HUES48 (cell line): ENCODE measurements at regions not wholly inside any gene's neighbourhood (a gene's known extent, or its start where the extent isn't known, plus 50 kb on each side); places are given as distances from the start of the nearest gene placed in this dataset.

ENCODE experiments used
- H3K27ac ChIP-seq: one replicate; pipeline ENCODE4 v1.7.0; 2013; ENCODE audit warnings: low read depth, low read length, inconsistent platforms
- H3K27me3 ChIP-seq: 2 replicates; pipeline ENCODE4 v1.6.1; 2013; ENCODE audit warnings: mild to moderate bottlenecking, low read length; ENCODE audit not compliant: control insufficient read depth, insufficient read depth
- H3K36me3 ChIP-seq: 2 replicates; pipeline ENCODE4 v1.6.1; 2013; ENCODE audit warnings: low read length; ENCODE audit not compliant: control insufficient read depth, insufficient read depth
- H3K4me1 ChIP-seq: 2 replicates; pipeline ENCODE4 v1.6.1; 2013; ENCODE audit warnings: mild to moderate bottlenecking, low read length; ENCODE audit not compliant: control insufficient read depth, insufficient read depth
- H3K4me3 ChIP-seq: 2 replicates; pipeline ENCODE4 v1.5.1; 2013; ENCODE audit warnings: mild to moderate bottlenecking, low read depth, low read length
- H3K9ac ChIP-seq: 2 replicates; pipeline ENCODE4 v1.6.1; 2013; ENCODE audit warnings: mild to moderate bottlenecking, low read depth, low read length, moderate library complexity
- H3K9me3 ChIP-seq: 2 replicates; pipeline ENCODE4 v1.6.1; 2013; ENCODE audit warnings: low read length; ENCODE audit not compliant: control insufficient read depth, insufficient read depth

DNA sequence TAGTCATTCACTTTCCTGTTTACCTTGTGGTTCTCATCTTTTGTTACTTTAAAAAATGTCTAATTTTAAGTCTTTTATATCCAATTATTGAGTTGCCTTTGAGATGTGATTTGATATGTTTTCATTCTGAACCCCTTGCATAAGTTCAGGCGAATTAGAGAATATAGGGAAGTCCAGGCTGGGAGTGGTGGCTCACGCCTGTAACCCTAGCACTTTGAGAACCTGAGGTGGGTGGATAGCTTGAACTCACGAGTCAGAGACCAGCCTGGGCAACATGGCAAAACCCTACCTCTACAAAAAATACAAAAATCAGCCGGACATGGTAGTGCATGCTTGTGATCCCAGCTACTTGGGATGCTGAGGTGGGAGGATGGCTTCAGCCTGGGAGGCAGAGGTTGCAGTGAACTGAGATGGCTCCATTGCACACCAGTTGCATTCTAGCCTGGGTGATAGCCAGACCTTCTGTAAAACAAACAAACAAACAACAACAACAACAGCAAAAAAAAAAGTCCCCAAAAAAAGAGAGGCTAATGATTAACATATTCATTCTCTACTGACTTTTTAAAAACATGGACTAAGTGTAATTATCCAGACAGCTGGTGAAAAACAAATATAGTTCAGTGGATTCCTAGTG, 451.1 kb upstream of the RGS6 start:
- no peak overlapping the region for H3K4me3 ChIP-seq
- H3K9ac ChIP-seq = no peak overlapping the region
- H3K9me3 ChIP-seq = no peaks in the 10 kb centered on the region
- H3K27me3 ChIP-seq = no peaks in the 10 kb centered on the region
- H3K27ac ChIP-seq = no peak overlapping the region
- H3K36me3 ChIP-seq = no peaks in the 10 kb centered on the region
- H3K4me1 ChIP-seq = peaks cover 18% of the 10 kb centered on the region

DNA sequence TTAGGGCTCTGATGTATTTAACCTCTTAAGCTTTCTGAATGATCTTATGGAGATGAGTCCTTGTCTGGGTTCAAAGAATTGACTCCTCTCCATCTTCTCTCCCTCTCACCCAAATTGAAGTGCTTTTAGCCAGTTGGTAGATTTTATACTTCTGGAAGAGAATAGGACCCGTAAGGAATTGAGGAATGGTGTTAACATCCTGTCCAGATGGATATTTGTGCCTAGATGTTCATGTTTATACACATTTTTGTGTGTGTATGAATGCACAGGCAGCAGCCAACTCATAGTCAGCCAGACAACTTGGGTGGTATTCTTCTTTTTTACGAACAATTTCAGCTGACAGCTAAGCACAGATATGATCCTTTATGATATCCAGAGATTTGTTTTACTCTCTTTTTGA, 449.6 kb upstream of the RGS6 start:
- Histone ChIP-seq H3K36me3 (no peaks in the 10 kb centered on the region), H3K9me3 (no peaks in the 10 kb centered on the region), H3K4me3 (no peak overlapping the region), H3K9ac (no peak overlapping the region), H3K27me3 (no peaks in the 10 kb centered on the region), H3K4me1 (peaks cover 24% of the 10 kb centered on the region), H3K27ac (no peak overlapping the region)

DNA sequence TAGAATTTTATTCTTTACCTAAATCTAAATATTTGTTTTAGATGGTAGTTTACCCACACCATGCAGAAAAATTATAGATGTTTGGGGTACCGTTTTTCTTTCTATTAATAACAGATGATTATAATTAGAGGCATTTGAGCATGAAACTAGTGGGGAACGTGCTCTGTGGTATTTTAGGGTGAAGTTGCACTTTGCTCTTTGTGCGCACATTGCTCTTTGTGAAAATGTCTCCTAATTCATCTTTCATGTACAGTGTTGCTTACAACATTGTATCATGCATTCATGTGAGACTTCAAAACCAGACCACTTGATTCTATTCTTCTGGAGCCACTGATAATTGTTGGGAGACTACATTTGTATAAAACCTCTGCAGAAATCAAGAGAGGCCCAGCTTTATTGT, 449.1 kb upstream of the RGS6 start:
- Histone ChIP-seq H3K4me3 (no peak overlapping the region), H3K36me3 (no peaks in the 10 kb centered on the region), H3K9me3 (no peaks in the 10 kb centered on the region), H3K27me3 (no peaks in the 10 kb centered on the region), H3K4me1 (peaks cover 24% of the 10 kb centered on the region), H3K9ac (no peak overlapping the region), H3K27ac (no peak overlapping the region)

DNA sequence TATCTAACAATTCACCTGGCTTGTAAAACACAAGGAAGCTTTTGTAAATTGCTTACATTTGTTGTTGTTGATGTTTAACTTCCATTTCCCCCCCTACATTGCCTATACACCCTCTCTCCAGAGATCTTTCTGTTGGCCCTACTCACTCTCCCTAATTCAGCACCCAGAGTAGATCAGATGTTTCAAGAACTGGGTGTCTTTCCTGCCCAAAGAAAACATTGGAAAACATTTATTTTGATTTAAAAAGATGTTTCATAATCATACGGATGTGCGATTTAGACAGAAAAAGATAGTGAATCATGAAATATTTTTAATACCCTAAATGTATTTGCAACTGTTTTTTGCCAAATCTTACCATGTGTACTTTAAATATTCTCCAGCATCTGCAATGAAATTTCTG, 446.4 kb upstream of the RGS6 start:
- no peaks in the 10 kb centered on the region for H3K27me3 ChIP-seq
- H3K4me3 ChIP-seq = no peak overlapping the region
- H3K9me3 ChIP-seq = no peaks in the 10 kb centered on the region
- H3K4me1 ChIP-seq = peaks cover 30% of the 10 kb centered on the region
- no peak overlapping the region for H3K9ac ChIP-seq
- no peak overlapping the region for H3K27ac ChIP-seq
- H3K36me3 ChIP-seq = no peaks in the 10 kb centered on the region

DNA sequence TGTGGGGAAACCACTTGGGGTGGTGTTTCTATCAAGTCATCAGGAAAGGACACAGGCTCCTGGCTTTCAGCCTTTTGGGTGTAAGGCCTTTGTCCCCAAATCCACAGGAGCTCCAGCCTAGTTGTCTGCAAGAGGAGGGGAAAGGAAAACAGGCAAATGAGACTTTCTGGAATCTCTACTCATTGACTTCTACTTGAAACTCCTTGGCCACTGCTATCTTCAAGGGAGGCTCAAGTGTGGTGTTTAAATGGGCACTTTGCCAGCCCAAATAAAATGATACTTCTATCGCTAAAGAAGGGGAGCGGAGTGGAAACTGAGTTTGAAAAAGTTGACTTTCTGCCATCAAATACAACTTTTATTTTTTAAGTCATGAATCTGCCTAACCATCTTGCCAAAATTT, 445.9 kb upstream of the RGS6 start:
- Histone ChIP-seq H3K36me3 (no peaks in the 10 kb centered on the region), H3K4me1 (peaks cover 26% of the 10 kb centered on the region), H3K9ac (no peak overlapping the region), H3K9me3 (no peaks in the 10 kb centered on the region), H3K27me3 (no peaks in the 10 kb centered on the region), H3K4me3 (no peak overlapping the region), H3K27ac (no peak overlapping the region)

DNA sequence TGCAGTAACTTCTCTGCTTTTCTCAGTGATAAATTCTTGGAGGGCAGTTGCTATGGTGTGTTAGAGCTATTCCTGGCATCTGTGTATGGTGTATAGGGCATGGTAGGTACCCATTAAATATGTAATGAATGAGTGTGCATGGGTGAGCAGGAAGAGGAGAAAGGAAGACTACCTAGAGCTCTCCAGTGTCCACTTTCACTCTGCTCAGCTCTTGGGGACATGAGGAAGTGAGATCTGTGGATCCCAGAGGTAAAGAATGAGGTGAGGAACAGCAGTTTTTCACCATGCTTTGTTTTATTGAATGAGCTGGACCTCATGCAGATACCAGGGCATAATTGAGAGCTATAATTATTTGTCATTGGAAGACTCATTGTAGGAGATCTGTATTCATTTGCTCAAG, 444.8 kb upstream of the RGS6 start:
- H3K4me3 ChIP-seq = no peak overlapping the region
- H3K27ac ChIP-seq = no peak overlapping the region
- H3K27me3 ChIP-seq = no peaks in the 10 kb centered on the region
- H3K9ac ChIP-seq = no peak overlapping the region
- H3K36me3 ChIP-seq = no peaks in the 10 kb centered on the region
- peaks cover 16% of the 10 kb centered on the region for H3K4me1 ChIP-seq
- H3K9me3 ChIP-seq = no peaks in the 10 kb centered on the region

DNA sequence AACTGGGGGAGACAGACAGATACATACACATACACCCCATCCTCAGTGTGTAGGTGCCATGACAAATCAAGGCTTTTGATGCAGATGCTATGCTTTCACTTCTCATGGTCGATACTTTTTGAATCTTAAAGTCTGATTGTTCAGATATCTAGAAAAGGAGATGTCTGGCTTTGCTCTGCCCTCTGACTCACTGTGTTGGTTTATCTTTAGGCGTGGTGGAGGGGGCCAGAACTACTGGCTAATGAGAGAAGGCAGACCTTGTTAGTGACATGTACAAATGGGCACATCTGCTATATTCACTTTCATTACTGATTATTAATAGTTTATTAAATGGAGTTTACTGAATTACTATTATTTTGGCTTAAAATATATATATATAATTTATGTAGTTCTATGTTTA, 444.3 kb upstream of the RGS6 start:
- no peaks in the 10 kb centered on the region for H3K9me3 ChIP-seq
- no peaks in the 10 kb centered on the region for H3K27me3 ChIP-seq
- no peak overlapping the region for H3K9ac ChIP-seq
- H3K4me3 ChIP-seq = no peak overlapping the region
- H3K36me3 ChIP-seq = no peaks in the 10 kb centered on the region
- H3K4me1 ChIP-seq = peaks cover 16% of the 10 kb centered on the region
- H3K27ac ChIP-seq = no peak overlapping the region

DNA sequence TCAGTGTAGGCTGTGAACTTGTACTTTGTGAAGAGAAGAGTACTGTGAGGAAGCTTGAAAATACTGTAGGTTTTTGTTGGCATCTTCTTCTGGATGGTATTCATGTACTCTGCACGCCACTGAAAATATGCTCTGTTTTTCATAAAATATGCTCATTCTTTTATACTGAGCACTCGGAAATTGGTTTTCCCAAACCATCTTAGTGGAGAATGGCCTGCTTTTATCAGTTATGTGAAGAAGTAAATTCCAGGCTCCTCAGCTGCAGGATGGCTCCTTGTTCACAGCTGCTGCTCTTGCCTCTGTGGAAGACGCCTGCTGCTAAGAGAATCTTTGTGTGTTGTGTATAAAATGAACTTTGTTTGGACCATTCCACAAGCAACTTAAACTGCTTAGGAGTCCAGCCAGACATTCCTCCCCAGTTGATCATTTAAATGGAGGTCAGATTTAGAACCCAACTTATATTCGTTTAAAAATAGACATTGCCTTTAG, 443.5 kb upstream of the RGS6 start:
- Histone ChIP-seq H3K4me3 (no peak overlapping the region), H3K27me3 (no peaks in the 10 kb centered on the region), H3K4me1 (peaks cover 16% of the 10 kb centered on the region), H3K27ac (no peak overlapping the region), H3K36me3 (no peaks in the 10 kb centered on the region), H3K9me3 (no peaks in the 10 kb centered on the region), H3K9ac (no peak overlapping the region)

DNA sequence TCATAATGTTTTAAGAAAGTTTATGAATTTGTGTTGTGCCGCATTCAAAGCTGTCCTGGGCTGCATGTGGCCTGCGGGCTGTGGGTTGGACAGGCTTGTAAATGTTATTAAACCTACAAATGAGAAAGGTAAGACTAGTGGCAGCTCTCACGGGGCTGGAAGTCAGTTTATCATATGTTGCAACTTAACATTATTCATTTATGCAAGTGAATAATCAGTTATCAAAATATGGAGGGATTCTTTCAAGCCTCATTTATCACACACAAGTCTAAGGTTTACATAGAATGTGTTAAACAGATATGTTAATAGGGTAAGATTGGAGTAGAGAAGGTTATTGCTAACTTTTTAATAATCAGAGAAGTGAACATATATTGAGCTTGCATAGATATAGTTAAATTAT, 442.5 kb upstream of the RGS6 start:
- Histone ChIP-seq H3K4me3 (no peak overlapping the region), H3K4me1 (peaks cover 16% of the 10 kb centered on the region), H3K27me3 (no peaks in the 10 kb centered on the region), H3K27ac (no peak overlapping the region), H3K36me3 (no peaks in the 10 kb centered on the region), H3K9me3 (no peaks in the 10 kb centered on the region), H3K9ac (no peak overlapping the region)

DNA sequence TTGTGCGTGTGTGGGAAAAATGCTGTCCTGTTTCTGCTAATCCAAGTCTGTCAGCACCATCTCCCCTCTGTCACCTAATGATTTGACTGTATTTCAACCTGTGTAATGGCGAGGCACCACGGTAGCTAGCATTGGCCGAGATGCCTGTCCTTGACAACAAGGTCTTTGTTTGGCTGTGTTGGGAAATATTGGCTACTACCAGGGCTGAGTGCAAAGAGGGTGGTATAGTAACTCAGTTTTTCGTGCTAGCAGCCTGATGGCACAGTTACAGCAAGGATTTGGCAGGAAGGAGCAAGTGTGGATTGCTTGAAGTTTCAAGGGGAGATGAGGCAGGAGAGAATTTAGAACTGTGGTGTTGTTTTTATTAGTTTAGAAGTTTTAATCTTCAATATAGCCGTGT, 440.3 kb upstream of the RGS6 start:
- no peaks in the 10 kb centered on the region for H3K36me3 ChIP-seq
- no peak overlapping the region for H3K27ac ChIP-seq
- no peaks in the 10 kb centered on the region for H3K9me3 ChIP-seq
- H3K27me3 ChIP-seq = no peaks in the 10 kb centered on the region
- H3K4me3 ChIP-seq = no peak overlapping the region
- H3K9ac ChIP-seq = no peak overlapping the region
- peaks cover 16% of the 10 kb centered on the region for H3K4me1 ChIP-seq

DNA sequence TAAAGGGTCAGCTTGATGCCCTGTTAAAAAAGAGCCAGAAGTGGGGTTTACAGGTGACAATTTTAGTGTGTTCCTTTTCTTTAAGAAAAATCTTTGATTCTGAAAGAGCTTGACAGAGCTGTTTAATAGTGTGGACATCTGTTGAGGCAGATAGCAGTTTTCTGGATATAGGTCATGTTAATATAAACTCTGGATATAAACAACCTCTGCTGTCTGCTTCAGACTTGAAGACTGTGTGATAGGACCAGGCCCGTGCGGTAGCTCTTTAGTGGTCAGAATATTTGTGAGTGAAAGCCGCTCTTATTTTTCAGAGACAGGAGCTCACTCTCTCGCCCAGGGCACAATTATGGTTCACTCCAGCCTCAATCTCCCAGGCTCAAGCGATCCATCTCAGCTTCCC, 439.9 kb upstream of the RGS6 start:
- Histone ChIP-seq H3K27ac (no peak overlapping the region), H3K9ac (no peak overlapping the region), H3K9me3 (no peaks in the 10 kb centered on the region), H3K4me1 (peaks cover 11% of the 10 kb centered on the region), H3K27me3 (no peaks in the 10 kb centered on the region), H3K36me3 (no peaks in the 10 kb centered on the region), H3K4me3 (no peak overlapping the region)
